ENCODE measurements at regions not wholly inside any gene's neighbourhood (a gene's known extent, or its start where the extent isn't known, plus 50 kb on each side); places are given as distances from the start of the nearest gene placed in this dataset.

- DNase-seq (ENCODE audit: low spot score), result no peak
- in situ Hi-C loops (cut with MboI; ENCODE audit: low sequenced_read_pairs, unreplicated experiment), result no loop called here
- no peak for TF ChIP-seq CTCF (IDR thresholded peaks at IDR 0.05; ENCODE audit: borderline replicate concordance, control extremely low read depth, extremely low read depth, insufficient read depth, missing control alignments)
Observed at GRCh38 chr9:107094370-107094769, 188.7 kb upstream of the RAD23B start.

- no peak for DNase-seq (ENCODE audit: low spot score)
- in situ Hi-C loops (cut with MboI; ENCODE audit: low sequenced_read_pairs, unreplicated experiment), result no loop called here
- TF ChIP-seq CTCF (IDR thresholded peaks at IDR 0.05; ENCODE audit: borderline replicate concordance, control extremely low read depth, extremely low read depth, insufficient read depth, missing control alignments), result no peak
Observed at GRCh38 chr9:107100591-107100990, 182.5 kb upstream of the RAD23B start.

GRCh38 chr9:107102011-107102410, 181.1 kb upstream of the RAD23B start:
- DNase-seq (ENCODE audit: low spot score), result no peak
- in situ Hi-C loops (cut with MboI; ENCODE audit: low sequenced_read_pairs, unreplicated experiment), result no loop called here
- no peak for TF ChIP-seq CTCF (IDR thresholded peaks at IDR 0.05; ENCODE audit: borderline replicate concordance, control extremely low read depth, extremely low read depth, insufficient read depth, missing control alignments)

- no peak for DNase-seq (ENCODE audit: low spot score)
Observed at GRCh38 chr9:107103621-107104020, 179.5 kb upstream of the RAD23B start.

GRCh38 chr9:107105784-107106183, 177.3 kb upstream of the RAD23B start:
- no peak for TF ChIP-seq CTCF (IDR thresholded peaks at IDR 0.05; ENCODE audit: borderline replicate concordance, control extremely low read depth, extremely low read depth, insufficient read depth, missing control alignments)
- in situ Hi-C loops (cut with MboI; ENCODE audit: low sequenced_read_pairs, unreplicated experiment), result no loop called here

More at GRCh38 chr9:107103621-107104020, 179.5 kb upstream of the RAD23B start:
- in situ Hi-C loops (cut with MboI; ENCODE audit: low sequenced_read_pairs, unreplicated experiment), result no loop called here
- TF ChIP-seq CTCF (IDR thresholded peaks at IDR 0.05; ENCODE audit: borderline replicate concordance, control extremely low read depth, extremely low read depth, insufficient read depth, missing control alignments), result no peak

GRCh38 chr9:107106416-107106815, 176.7 kb upstream of the RAD23B start:
- in situ Hi-C loops (cut with MboI; ENCODE audit: low sequenced_read_pairs, unreplicated experiment), result no loop called here
- no peak for TF ChIP-seq CTCF (IDR thresholded peaks at IDR 0.05; ENCODE audit: borderline replicate concordance, control extremely low read depth, extremely low read depth, insufficient read depth, missing control alignments)
- no peak for DNase-seq (ENCODE audit: low spot score)

More at GRCh38 chr9:107105784-107106183, 177.3 kb upstream of the RAD23B start:
- no peak for DNase-seq (ENCODE audit: low spot score)

Measured in GM13976 (cell line).